HepG2 (cell line): ENCODE measurements at regions not wholly inside any gene's neighbourhood (a gene's known extent, or its start where the extent isn't known, plus 50 kb on each side); places are given as distances from the start of the nearest gene placed in this dataset.

Experiments used
- ATAC-seq: fragments of 200-7000 bp; cut with Tn5 transposase; 3 replicates; pipeline ENCODE4 v1.9.1; 2020; ENCODE audit warnings: mild to moderate bottlenecking, moderate library complexity
- BruUV-seq: library from RNA; stranded (reverse); fragments of 400-500 nt; replicated peaks from 2 replicates; lab custom pipeline; 2021; lab: Mats Ljungman, UMichigan
- CTCF ChIA-PET: fragments of 300-600 bp; formaldehyde crosslinking; extraction: SDS; loops from one replicate; lab custom pipeline; 2021; ENCODE audit warnings: low total read pairs, inconsistent platforms, low intra/inter-chr PET ratio; lab: Yijun Ruan, JAX
- POLR2A ChIA-PET: fragments of 350-600 bp; sonication (Branson Sonifier 250); formaldehyde crosslinking; loops from one replicate; lab custom pipeline; 2020; ENCODE audit warnings: antibody characterized with exemption, inconsistent platforms; lab: Yijun Ruan, JAX
- DNase-seq: peaks from one replicate; pipeline ENCODE4 v3.0.0-alpha.2; 2015; ENCODE audit warnings: low spot score
- FAIRE-seq: peaks from 3 replicates; lab custom pipeline; 2011; peaks lifted over from hg19 to GRCh38; lab: Jason Lieb, UNC
- H2AFZ ChIP-seq: one replicate; pipeline ENCODE4 v1.6.1; 2011; ENCODE audit warnings: low read length, inconsistent platforms
- H3K27ac ChIP-seq: fragments of 300-600 bp; 3 replicates; pipeline ENCODE4 v1.8.0; 2011; ENCODE audit warnings: mixed run types, mild to moderate bottlenecking, mixed read lengths, low read length, inconsistent platforms; ENCODE audit not compliant: insufficient read depth; ENCODE audit errors: extremely low read length
- H3K27me3 ChIP-seq, 2 experiments: fragments of 200-600 bp in 1 of 2; 2 replicates in 1 of 2; 3 replicates in 1 of 2; pipeline versions ENCODE4 v1.6.0 to v1.8.0; 2011; ENCODE audit warnings: low read length in 2 of 2, mild to moderate bottlenecking in 2 of 2, moderate library complexity in 2 of 2, inconsistent platforms in 1 of 2; ENCODE audit not compliant: insufficient read depth in 2 of 2, control insufficient read depth in 1 of 2
- H3K36me3 ChIP-seq, 2 experiments: fragments of 200-600 bp in 1 of 2; replicated peaks in 1 of 2; 2 replicates in 1 of 2; 3 replicates in 1 of 2; pipeline versions ENCODE4 v1.5.1 to v1.8.0; 2011; ENCODE audit warnings: low read length in 2 of 2, inconsistent platforms in 1 of 2; ENCODE audit not compliant: insufficient read depth in 2 of 2, control insufficient read depth in 1 of 2
- H3K4me1 ChIP-seq: 2 replicates; pipeline ENCODE4 v1.5.1; 2012; ENCODE audit warnings: low read length, inconsistent platforms; ENCODE audit not compliant: insufficient read depth
- H3K4me2 ChIP-seq: 2 replicates; pipeline ENCODE4 v1.6.0; 2011; ENCODE audit warnings: low read depth, low read length, inconsistent platforms
- H3K4me3 ChIP-seq, 3 experiments: fragments of 200-600 bp in 1 of 3; sonication (generic), shearing (Covaris generic) in 1 of 3; replicated peaks in 1 of 3; 2 replicates each; pipeline ENCODE4 v1.5.1; 2011 to 2016; ENCODE audit warnings: low read length in 3 of 3, inconsistent platforms in 2 of 3, low read depth in 2 of 3, mild to moderate bottlenecking in 2 of 3, control low read depth in 1 of 3, mixed read lengths in 1 of 3; ENCODE audit not compliant: insufficient read depth in 1 of 3
- H3K79me2 ChIP-seq: one replicate; pipeline ENCODE4 v1.6.1; 2011; ENCODE audit warnings: low read length, inconsistent platforms; ENCODE audit not compliant: insufficient read depth
- H3K9ac ChIP-seq: 2 replicates; pipeline ENCODE4 v1.6.0; 2011; ENCODE audit warnings: mild to moderate bottlenecking, low read depth, low read length, inconsistent platforms; ENCODE audit not compliant: insufficient read depth
- H3K9me3 ChIP-seq: 2 replicates; pipeline ENCODE4 v1.5.1; 2012; ENCODE audit warnings: mild to moderate bottlenecking, low read length
- H4K20me1 ChIP-seq: 2 replicates; pipeline ENCODE4 v1.6.0; 2011; ENCODE audit warnings: inconsistent platforms, mild to moderate bottlenecking, low read length, moderate library complexity; ENCODE audit not compliant: insufficient read depth
- EED ChIP-seq: sonication (generic); formaldehyde crosslinking; IDR thresholded peaks from 2 replicates; pipeline ENCODE4 v1.5.0; 2020; ENCODE audit warnings: mild to moderate bottlenecking, missing genetic modification reagents
- HOXA7 ChIP-seq: sonication (generic); formaldehyde crosslinking; IDR thresholded peaks from 2 replicates; pipeline ENCODE4 v1.8.1; 2022; ENCODE audit warnings: mild to moderate bottlenecking, missing genetic modification reagents, moderate library complexity
- MAFF ChIP-seq: IDR thresholded peaks from 2 replicates; pipeline ENCODE4 v1.6.1; 2011; ENCODE audit warnings: low read depth, low read length, improper control_type of control experiment
- NR2F1 ChIP-seq, 2 experiments: fragments of 450-650 bp in 1 of 2; formaldehyde crosslinking in 1 of 2; IDR thresholded peaks; 2 replicates each; pipeline versions ENCODE4 v1.5.0 to v1.6.1; 2016 to 2020; ENCODE audit warnings: mild to moderate bottlenecking in 1 of 2, missing compliant biosample characterization in 1 of 2, missing genetic modification reagents in 1 of 2, moderate library complexity in 1 of 2
- NR2F6 ChIP-seq, 2 experiments: IDR thresholded peaks; 2 replicates each; pipeline ENCODE4 v1.6.1; 2016; ENCODE audit warnings: antibody characterized with exemption in 1 of 2, mild to moderate bottlenecking in 1 of 2
- RBM39 ChIP-seq: fragments of 200-400 bp; formaldehyde crosslinking; IDR thresholded peaks from one replicate; pipeline ENCODE4 v1.6.1; 2018; ENCODE audit warnings: antibody characterized with exemption, mild to moderate bottlenecking, low read depth, low read length; ENCODE audit not compliant: poor library complexity, severe bottlenecking
- REXO4 ChIP-seq: sonication (generic); formaldehyde crosslinking; IDR thresholded peaks from 2 replicates; pipeline ENCODE4 v1.8.0; 2022; ENCODE audit warnings: missing genetic modification reagents, mild to moderate bottlenecking, borderline replicate concordance
- SRY ChIP-seq: sonication (generic); formaldehyde crosslinking; IDR thresholded peaks from 2 replicates; pipeline ENCODE4 v1.8.0; 2022; ENCODE audit warnings: mild to moderate bottlenecking, missing genetic modification reagents
- ZBTB44 ChIP-seq: sonication (generic); formaldehyde crosslinking; IDR thresholded peaks from 2 replicates; pipeline ENCODE4 v1.4.0; 2020; ENCODE audit warnings: missing genetic modification reagents
- ZFP1 ChIP-seq: IDR thresholded peaks from 2 replicates; pipeline ENCODE4 v1.6.1; 2016
- ZNF17 ChIP-seq: sonication (generic); formaldehyde crosslinking; IDR thresholded peaks from 2 replicates; pipeline ENCODE4 v1.5.0; 2020; ENCODE audit warnings: mild to moderate bottlenecking, missing genetic modification reagents
- ZNF317 ChIP-seq: sonication (generic); formaldehyde crosslinking; IDR thresholded peaks from 2 replicates; pipeline ENCODE4 v1.5.0; 2020; ENCODE audit warnings: mild to moderate bottlenecking, missing genetic modification reagents
- ZNF333 ChIP-seq: sonication (generic); formaldehyde crosslinking; IDR thresholded peaks from 2 replicates; pipeline ENCODE4 v1.4.0; 2020; ENCODE audit warnings: mild to moderate bottlenecking, missing genetic modification reagents, borderline replicate concordance
- ZNF354B ChIP-seq: sonication (generic); formaldehyde crosslinking; IDR thresholded peaks from 2 replicates; pipeline ENCODE4 v1.8.0; 2022; ENCODE audit warnings: mild to moderate bottlenecking, missing genetic modification reagents
- ZNF777 ChIP-seq: sonication (generic); formaldehyde crosslinking; IDR thresholded peaks from 2 replicates; pipeline ENCODE4 v1.4.0; 2020; ENCODE audit warnings: missing genetic modification reagents
- WGBS: methylation state at CpG from one replicate; pipeline ENCODE4 v1.1.6; 2017; ENCODE audit warnings: low lambda C conversion rate; 5-methylcytosine and 5-hydroxymethylcytosine counted together
- in situ Hi-C: cut with HindIII; loops from 2 replicates; pipeline ENCODE4 v1.10.0; 2017; ENCODE audit warnings: low pct_unique_long_range_greater_than_20kb; ENCODE audit not compliant: extremely low pct_ligation_motif_present
- intact Hi-C: fragments of 100-400 bp; cut with micrococcal nuclease; formaldehyde crosslinking; loops from one replicate; pipeline ENCODE4 v1.10.0; 2022; ENCODE audit not compliant: unreplicated experiment
- TF ChIP-seq, protein P1 (sequence below): sonication (generic); formaldehyde crosslinking; IDR thresholded peaks from 2 replicates; pipeline ENCODE4 v1.5.1; 2020; ENCODE audit warnings: missing genetic modification reagents, mild to moderate bottlenecking, borderline replicate concordance
- TF ChIP-seq, protein P2 (sequence below): sonication (generic); formaldehyde crosslinking; IDR thresholded peaks from 2 replicates; pipeline ENCODE4 v1.5.1; 2020; ENCODE audit warnings: mild to moderate bottlenecking, missing genetic modification reagents

DNA sequence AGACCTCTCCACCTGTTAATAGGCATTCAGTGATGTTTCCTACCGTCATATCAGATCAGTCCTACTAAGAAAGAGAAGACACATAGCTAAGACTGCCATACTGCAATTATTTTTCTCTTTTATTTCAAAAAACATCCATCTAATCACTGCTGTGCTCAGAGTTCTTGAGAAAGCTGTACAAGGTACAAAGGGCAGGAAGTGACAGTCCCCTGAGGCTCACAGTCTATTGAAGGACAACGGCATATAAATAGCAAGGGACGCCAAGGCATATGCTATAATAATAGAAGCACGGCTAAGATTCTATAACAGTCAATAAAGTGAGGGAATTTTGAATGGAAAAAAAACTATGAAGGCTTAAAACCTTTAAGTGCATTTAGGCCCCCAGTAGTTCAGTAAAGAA is 415.3 kb upstream of the NRP1 start (continued):
- TF ChIP-seq ZBTB44 (CRISPR knock-in tag) (no peak), NR2F6 (IDR thresholded peaks at IDR 0.05) (no peak), NR2F6 (CRISPR knock-in tag; IDR thresholded peaks at IDR 0.05) (no peak), RBM39 (no peak), ZFP1 (CRISPR knock-in tag) (no peak), MAFF (no peak), REXO4 (CRISPR knock-in tag) (no peak), NR2F1 (CRISPR knock-in tag; IDR thresholded peaks at IDR 0.05) (no peak)
- TF ChIP-seq, protein P1, sequence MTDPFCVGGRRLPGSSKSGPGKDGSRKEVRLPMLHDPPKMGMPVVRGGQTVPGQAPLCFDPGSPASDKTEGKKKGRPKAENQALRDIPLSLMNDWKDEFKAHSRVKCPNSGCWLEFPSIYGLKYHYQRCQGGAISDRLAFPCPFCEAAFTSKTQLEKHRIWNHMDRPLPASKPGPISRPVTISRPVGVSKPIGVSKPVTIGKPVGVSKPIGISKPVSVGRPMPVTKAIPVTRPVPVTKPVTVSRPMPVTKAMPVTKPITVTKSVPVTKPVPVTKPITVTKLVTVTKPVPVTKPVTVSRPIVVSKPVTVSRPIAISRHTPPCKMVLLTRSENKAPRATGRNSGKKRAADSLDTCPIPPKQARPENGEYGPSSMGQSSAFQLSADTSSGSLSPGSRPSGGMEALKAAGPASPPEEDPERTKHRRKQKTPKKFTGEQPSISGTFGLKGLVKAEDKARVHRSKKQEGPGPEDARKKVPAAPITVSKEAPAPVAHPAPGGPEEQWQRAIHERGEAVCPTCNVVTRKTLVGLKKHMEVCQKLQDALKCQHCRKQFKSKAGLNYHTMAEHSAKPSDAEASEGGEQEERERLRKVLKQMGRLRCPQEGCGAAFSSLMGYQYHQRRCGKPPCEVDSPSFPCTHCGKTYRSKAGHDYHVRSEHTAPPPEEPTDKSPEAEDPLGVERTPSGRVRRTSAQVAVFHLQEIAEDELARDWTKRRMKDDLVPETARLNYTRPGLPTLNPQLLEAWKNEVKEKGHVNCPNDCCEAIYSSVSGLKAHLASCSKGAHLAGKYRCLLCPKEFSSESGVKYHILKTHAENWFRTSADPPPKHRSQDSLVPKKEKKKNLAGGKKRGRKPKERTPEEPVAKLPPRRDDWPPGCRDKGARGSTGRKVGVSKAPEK = no peak
- TF ChIP-seq, all 625 proteins: peak for 0

- no TSS peak for BruUV-seq
- in situ Hi-C loops = no loop called here
- TF ChIP-seq ZNF17 (CRISPR knock-in tag) (no peak), ZNF333 (CRISPR knock-in tag) (no peak), SRY (CRISPR knock-in tag) (no peak), HOXA7 (CRISPR knock-in tag) (no peak), ZNF777 (CRISPR knock-in tag) (no peak), ZNF354B (CRISPR knock-in tag) (no peak), EED (CRISPR knock-in tag) (no peak), ZNF317 (CRISPR knock-in tag) (no peak)
- TF ChIP-seq, protein P2, sequence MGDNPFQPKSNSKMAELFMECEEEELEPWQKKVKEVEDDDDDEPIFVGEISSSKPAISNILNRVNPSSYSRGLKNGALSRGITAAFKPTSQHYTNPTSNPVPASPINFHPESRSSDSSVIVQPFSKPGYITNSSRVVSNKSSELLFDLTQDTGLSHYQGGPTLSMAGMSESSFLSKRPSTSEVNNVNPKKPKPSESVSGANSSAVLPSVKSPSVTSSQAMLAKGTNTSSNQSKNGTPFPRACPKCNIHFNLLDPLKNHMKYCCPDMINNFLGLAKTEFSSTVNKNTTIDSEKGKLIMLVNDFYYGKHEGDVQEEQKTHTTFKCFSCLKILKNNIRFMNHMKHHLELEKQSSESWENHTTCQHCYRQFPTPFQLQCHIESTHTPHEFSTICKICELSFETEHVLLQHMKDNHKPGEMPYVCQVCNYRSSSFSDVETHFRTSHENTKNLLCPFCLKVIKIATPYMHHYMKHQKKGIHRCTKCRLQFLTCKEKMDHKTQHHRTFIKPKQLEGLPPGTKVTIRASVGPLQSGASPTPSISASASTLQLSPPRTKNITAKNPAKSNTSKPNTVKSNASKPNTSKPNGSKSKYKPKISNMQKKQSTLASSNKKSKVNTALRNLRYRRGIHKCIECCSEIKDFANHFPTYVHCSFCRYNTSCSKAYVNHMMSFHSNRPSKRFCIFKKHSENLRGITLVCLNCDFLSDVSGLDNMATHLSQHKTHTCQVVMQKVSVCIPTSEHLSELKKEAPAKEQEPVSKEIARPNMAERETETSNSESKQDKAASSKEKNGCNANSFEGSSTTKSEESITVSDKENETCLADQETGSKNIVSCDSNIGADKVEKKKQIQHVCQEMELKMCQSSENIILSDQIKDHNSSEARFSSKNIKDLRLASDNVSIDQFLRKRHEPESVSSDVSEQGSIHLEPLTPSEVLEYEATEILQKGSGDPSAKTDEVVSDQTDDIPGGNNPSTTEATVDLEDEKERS (CRISPR knock-in tag) = no peak
These were observed 414.7 kb upstream of the NRP1 start for GRCh38 chr10:33749067-33749735.

More at GRCh38 chr10:33749067-33749735, 414.7 kb upstream of the NRP1 start:
- no peak for FAIRE-seq
- no peak overlapping the region for H3K9ac ChIP-seq
- no peak for DNase-seq
- no peaks in the 10 kb centered on the region for H3K4me1 ChIP-seq
- WGBS = 0% methylated on average over 2 of the region's 2 CpGs
- no peak overlapping the region for H3K4me3 ChIP-seq
- CTCF ChIA-PET = no interaction called here
- POLR2A ChIA-PET = no interaction called here
- H2AFZ ChIP-seq = no peak overlapping the region
- H3K4me2 ChIP-seq = no peak overlapping the region
- no peak for ATAC-seq
- H3K9me3 ChIP-seq = no peaks in the 10 kb centered on the region
- H3K36me3 ChIP-seq = no peaks in the 10 kb centered on the region
- intact Hi-C loops = no loop called here
- H3K27ac ChIP-seq = no peak overlapping the region
- H3K79me2 ChIP-seq = no peaks in the 10 kb centered on the region
- H3K27me3 ChIP-seq = no peaks in the 10 kb centered on the region
- H4K20me1 ChIP-seq = no peaks in the 10 kb centered on the region
